OCI-LY7 (cell line): ENCODE measurements at regions not wholly inside any gene's neighbourhood (a gene's known extent, or its start where the extent isn't known, plus 50 kb on each side); places are given as distances from the start of the nearest gene placed in this dataset.

Experiments
- BruUV-seq: library from RNA; stranded (reverse); fragments of 400-500 nt; replicated peaks from 2 replicates; lab custom pipeline; 2021; lab: Mats Ljungman, UMichigan
- CTCF ChIA-PET: fragments of 300-600 bp; sonication (Branson Sonifier 250); formaldehyde crosslinking; loops from one replicate; lab custom pipeline; 2022; ENCODE audit warnings: antibody characterized with exemption; ENCODE audit not compliant: unreplicated experiment; lab: Charles Lee
- POLR2A ChIA-PET: fragments of 300-600 bp; sonication (Branson Sonifier 250); formaldehyde crosslinking; loops from one replicate; lab custom pipeline; 2022; ENCODE audit warnings: antibody characterized with exemption; lab: Charles Lee
- DNase-seq: peaks from one replicate; pipeline ENCODE4 v3.0.0-alpha.2; 2015; ENCODE audit warnings: low spot score
- H2AFZ ChIP-seq: fragments of 200-600 bp; sonication (generic), shearing (Covaris generic); 2 replicates; pipeline ENCODE4 v1.6.1; 2014; ENCODE audit warnings: mild to moderate bottlenecking, antibody characterized with exemption, low read length, moderate library complexity
- H3K27ac ChIP-seq: fragments of 200-600 bp; sonication (generic); 2 replicates; pipeline ENCODE4 v1.5.1; 2014; ENCODE audit warnings: mixed run types, low read depth, mild to moderate bottlenecking, moderate library complexity, low read length, inconsistent platforms; ENCODE audit not compliant: poor library complexity, severe bottlenecking
- H3K36me3 ChIP-seq: fragments of 200-600 bp; sonication (generic); 2 replicates; pipeline ENCODE4 v1.6.1; 2014; ENCODE audit warnings: mild to moderate bottlenecking, antibody characterized with exemption, low read length, moderate library complexity, mixed read lengths; ENCODE audit not compliant: insufficient read depth
- H3K4me1 ChIP-seq: fragments of 200-600 bp; sonication (generic); 2 replicates; pipeline ENCODE4 v1.5.1; 2014; ENCODE audit warnings: mild to moderate bottlenecking, low read length; ENCODE audit not compliant: insufficient read depth, poor library complexity, severe bottlenecking
- H3K4me2 ChIP-seq: fragments of 200-600 bp; sonication (generic); 2 replicates; pipeline ENCODE4 v1.6.1; 2014; ENCODE audit warnings: mild to moderate bottlenecking, low read length
- H3K4me3 ChIP-seq: fragments of 200-600 bp; sonication (generic); 2 replicates; pipeline ENCODE4 v1.5.1; 2014; ENCODE audit warnings: mild to moderate bottlenecking, low read depth, low read length; ENCODE audit not compliant: poor library complexity, severe bottlenecking
- H3K79me2 ChIP-seq: fragments of 200-600 bp; sonication (generic); 2 replicates; pipeline ENCODE4 v1.6.1; 2016; ENCODE audit warnings: low read depth, mild to moderate bottlenecking, low read length, moderate library complexity, mixed read lengths; ENCODE audit not compliant: insufficient read depth
- H3K9me2 ChIP-seq: fragments of 200-600 bp; sonication (generic); 2 replicates; pipeline ENCODE4 v1.6.1; 2016; ENCODE audit warnings: mild to moderate bottlenecking, low read length, mixed read lengths; ENCODE audit not compliant: insufficient read depth
- H3K9me3 ChIP-seq: fragments of 200-600 bp; sonication (generic); 2 replicates; pipeline ENCODE4 v1.6.1; 2014; ENCODE audit warnings: mild to moderate bottlenecking, mixed run types, low read length, mixed read lengths
- H4K20me1 ChIP-seq: fragments of 200-600 bp; sonication (generic); 2 replicates; pipeline ENCODE4 v1.6.1; 2014; ENCODE audit warnings: mild to moderate bottlenecking, antibody characterized with exemption, low read length, moderate library complexity, mixed read lengths; ENCODE audit not compliant: insufficient read depth
- CTCF ChIP-seq: fragments of 200-600 bp; sonication (generic); conservative IDR thresholded peaks from 2 replicates; pipeline ENCODE4 v1.5.1; 2014; ENCODE audit warnings: mild to moderate bottlenecking, antibody characterized with exemption, low read length, moderate library complexity, mixed read lengths
- EZH2phosphoT487 ChIP-seq: fragments of 200-600 bp; sonication (generic); IDR thresholded peaks from 2 replicates; pipeline ENCODE4 v1.6.1; 2018; ENCODE audit warnings: low read depth, borderline replicate concordance, mild to moderate bottlenecking, mixed run types, antibody characterized with exemption, low read length, moderate library complexity, mixed read lengths
- intact Hi-C: fragments of 100-400 bp; cut with micrococcal nuclease; formaldehyde crosslinking; loops from one replicate; pipeline ENCODE4 v1.10.0; 2022; ENCODE audit not compliant: unreplicated experiment

GRCh38 chr11:134524896-134525845 is 113.1 kb upstream of the B3GAT1 start:
- TF ChIP-seq CTCF: no peak
- no peak for TF ChIP-seq EZH2phosphoT487
- ChIA-PET CTCF (no interaction called here), POLR2A (no interaction called here)
- Histone ChIP-seq H3K4me3 (no peak overlapping the region), H3K79me2 (no peaks in the 10 kb centered on the region), H3K36me3 (no peaks in the 10 kb centered on the region), H3K4me2 (no peak overlapping the region), H2AFZ (no peak overlapping the region), H3K9me2 (no peaks in the 10 kb centered on the region), H3K4me1 (no peaks in the 10 kb centered on the region), H3K9me3 (no peaks in the 10 kb centered on the region), H3K27ac (no peak overlapping the region), H4K20me1 (no peaks in the 10 kb centered on the region)
- no TSS peak for BruUV-seq
- no peak for DNase-seq
- intact Hi-C loops: no loop called here

GRCh38 chr11:134524201-134524600 is 112.2 kb upstream of the B3GAT1 start:
- H3K9me2 ChIP-seq: no peaks in the 10 kb centered on the region
- no peak overlapping the region for H2AFZ ChIP-seq
- DNase-seq: no peak
- no peak overlapping the region for H3K4me3 ChIP-seq
- ChIA-PET CTCF (no interaction called here), POLR2A (no interaction called here)
- H3K36me3 ChIP-seq: no peaks in the 10 kb centered on the region
- no peak for TF ChIP-seq CTCF
- no peak for TF ChIP-seq EZH2phosphoT487
- no peak overlapping the region for H3K4me2 ChIP-seq
- H3K4me1 ChIP-seq: no peaks in the 10 kb centered on the region
- no peaks in the 10 kb centered on the region for H4K20me1 ChIP-seq
- no peaks in the 10 kb centered on the region for H3K9me3 ChIP-seq
- intact Hi-C loops: no loop called here
- BruUV-seq: no TSS peak
- H3K27ac ChIP-seq: no peak overlapping the region
- no peaks in the 10 kb centered on the region for H3K79me2 ChIP-seq
